K562 (cell line): ENCODE measurements at regions not wholly inside any gene's neighbourhood (a gene's known extent, or its start where the extent isn't known, plus 50 kb on each side); places are given as distances from the start of the nearest gene placed in this dataset.

Experiments
- TF ChIP-seq, protein P1 (sequence below): fragments of 450-650 bp; IDR thresholded peaks from 2 replicates; pipeline ENCODE4 v1.6.1; 2016; ENCODE audit warnings: mild to moderate bottlenecking, moderate library complexity

DNA sequence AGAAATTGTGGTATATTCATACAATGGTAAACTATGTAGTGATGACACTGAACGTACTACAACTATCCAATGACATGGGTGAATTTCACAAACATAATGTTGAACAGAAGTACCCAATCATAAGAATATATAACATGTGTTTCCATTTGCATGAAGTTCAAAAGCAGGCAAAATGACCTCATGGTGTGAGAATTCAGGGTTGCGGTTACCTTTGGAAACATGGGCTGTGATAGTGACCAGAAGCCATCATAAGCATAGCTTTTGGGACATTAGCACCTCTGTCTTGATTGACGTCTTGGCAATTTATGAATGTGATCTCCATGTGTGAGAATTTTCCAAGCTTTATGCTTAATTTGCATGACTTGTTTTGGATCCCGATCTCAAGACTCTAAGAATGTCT is 500.1 kb upstream of the JAG1 start (continued):
- TF ChIP-seq, protein P1, sequence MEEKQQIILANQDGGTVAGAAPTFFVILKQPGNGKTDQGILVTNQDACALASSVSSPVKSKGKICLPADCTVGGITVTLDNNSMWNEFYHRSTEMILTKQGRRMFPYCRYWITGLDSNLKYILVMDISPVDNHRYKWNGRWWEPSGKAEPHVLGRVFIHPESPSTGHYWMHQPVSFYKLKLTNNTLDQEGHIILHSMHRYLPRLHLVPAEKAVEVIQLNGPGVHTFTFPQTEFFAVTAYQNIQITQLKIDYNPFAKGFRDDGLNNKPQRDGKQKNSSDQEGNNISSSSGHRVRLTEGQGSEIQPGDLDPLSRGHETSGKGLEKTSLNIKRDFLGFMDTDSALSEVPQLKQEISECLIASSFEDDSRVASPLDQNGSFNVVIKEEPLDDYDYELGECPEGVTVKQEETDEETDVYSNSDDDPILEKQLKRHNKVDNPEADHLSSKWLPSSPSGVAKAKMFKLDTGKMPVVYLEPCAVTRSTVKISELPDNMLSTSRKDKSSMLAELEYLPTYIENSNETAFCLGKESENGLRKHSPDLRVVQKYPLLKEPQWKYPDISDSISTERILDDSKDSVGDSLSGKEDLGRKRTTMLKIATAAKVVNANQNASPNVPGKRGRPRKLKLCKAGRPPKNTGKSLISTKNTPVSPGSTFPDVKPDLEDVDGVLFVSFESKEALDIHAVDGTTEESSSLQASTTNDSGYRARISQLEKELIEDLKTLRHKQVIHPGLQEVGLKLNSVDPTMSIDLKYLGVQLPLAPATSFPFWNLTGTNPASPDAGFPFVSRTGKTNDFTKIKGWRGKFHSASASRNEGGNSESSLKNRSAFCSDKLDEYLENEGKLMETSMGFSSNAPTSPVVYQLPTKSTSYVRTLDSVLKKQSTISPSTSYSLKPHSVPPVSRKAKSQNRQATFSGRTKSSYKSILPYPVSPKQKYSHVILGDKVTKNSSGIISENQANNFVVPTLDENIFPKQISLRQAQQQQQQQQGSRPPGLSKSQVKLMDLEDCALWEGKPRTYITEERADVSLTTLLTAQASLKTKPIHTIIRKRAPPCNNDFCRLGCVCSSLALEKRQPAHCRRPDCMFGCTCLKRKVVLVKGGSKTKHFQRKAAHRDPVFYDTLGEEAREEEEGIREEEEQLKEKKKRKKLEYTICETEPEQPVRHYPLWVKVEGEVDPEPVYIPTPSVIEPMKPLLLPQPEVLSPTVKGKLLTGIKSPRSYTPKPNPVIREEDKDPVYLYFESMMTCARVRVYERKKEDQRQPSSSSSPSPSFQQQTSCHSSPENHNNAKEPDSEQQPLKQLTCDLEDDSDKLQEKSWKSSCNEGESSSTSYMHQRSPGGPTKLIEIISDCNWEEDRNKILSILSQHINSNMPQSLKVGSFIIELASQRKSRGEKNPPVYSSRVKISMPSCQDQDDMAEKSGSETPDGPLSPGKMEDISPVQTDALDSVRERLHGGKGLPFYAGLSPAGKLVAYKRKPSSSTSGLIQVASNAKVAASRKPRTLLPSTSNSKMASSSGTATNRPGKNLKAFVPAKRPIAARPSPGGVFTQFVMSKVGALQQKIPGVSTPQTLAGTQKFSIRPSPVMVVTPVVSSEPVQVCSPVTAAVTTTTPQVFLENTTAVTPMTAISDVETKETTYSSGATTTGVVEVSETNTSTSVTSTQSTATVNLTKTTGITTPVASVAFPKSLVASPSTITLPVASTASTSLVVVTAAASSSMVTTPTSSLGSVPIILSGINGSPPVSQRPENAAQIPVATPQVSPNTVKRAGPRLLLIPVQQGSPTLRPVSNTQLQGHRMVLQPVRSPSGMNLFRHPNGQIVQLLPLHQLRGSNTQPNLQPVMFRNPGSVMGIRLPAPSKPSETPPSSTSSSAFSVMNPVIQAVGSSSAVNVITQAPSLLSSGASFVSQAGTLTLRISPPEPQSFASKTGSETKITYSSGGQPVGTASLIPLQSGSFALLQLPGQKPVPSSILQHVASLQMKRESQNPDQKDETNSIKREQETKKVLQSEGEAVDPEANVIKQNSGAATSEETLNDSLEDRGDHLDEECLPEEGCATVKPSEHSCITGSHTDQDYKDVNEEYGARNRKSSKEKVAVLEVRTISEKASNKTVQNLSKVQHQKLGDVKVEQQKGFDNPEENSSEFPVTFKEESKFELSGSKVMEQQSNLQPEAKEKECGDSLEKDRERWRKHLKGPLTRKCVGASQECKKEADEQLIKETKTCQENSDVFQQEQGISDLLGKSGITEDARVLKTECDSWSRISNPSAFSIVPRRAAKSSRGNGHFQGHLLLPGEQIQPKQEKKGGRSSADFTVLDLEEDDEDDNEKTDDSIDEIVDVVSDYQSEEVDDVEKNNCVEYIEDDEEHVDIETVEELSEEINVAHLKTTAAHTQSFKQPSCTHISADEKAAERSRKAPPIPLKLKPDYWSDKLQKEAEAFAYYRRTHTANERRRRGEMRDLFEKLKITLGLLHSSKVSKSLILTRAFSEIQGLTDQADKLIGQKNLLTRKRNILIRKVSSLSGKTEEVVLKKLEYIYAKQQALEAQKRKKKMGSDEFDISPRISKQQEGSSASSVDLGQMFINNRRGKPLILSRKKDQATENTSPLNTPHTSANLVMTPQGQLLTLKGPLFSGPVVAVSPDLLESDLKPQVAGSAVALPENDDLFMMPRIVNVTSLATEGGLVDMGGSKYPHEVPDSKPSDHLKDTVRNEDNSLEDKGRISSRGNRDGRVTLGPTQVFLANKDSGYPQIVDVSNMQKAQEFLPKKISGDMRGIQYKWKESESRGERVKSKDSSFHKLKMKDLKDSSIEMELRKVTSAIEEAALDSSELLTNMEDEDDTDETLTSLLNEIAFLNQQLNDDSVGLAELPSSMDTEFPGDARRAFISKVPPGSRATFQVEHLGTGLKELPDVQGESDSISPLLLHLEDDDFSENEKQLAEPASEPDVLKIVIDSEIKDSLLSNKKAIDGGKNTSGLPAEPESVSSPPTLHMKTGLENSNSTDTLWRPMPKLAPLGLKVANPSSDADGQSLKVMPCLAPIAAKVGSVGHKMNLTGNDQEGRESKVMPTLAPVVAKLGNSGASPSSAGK, result no peak
